HepG2 (cell line): ENCODE measurements at regions not wholly inside any gene's neighbourhood (a gene's known extent, or its start where the extent isn't known, plus 50 kb on each side); places are given as distances from the start of the nearest gene placed in this dataset.

Source experiments
- ATAC-seq: fragments of 200-7000 bp; cut with Tn5 transposase; 3 replicates; pipeline ENCODE4 v1.9.1; 2020; ENCODE audit warnings: mild to moderate bottlenecking, moderate library complexity
- BruUV-seq: library from RNA; stranded (reverse); fragments of 400-500 nt; replicated peaks from 2 replicates; lab custom pipeline; 2021; lab: Mats Ljungman, UMichigan
- CTCF ChIA-PET: fragments of 300-600 bp; formaldehyde crosslinking; extraction: SDS; loops from one replicate; lab custom pipeline; 2021; ENCODE audit warnings: low total read pairs, inconsistent platforms, low intra/inter-chr PET ratio; lab: Yijun Ruan, JAX
- POLR2A ChIA-PET: fragments of 350-600 bp; sonication (Branson Sonifier 250); formaldehyde crosslinking; loops from one replicate; lab custom pipeline; 2020; ENCODE audit warnings: antibody characterized with exemption, inconsistent platforms; lab: Yijun Ruan, JAX
- DNase-seq: peaks from one replicate; pipeline ENCODE4 v3.0.0-alpha.2; 2015; ENCODE audit warnings: low spot score
- FAIRE-seq: peaks from 3 replicates; lab custom pipeline; 2011; peaks lifted over from hg19 to GRCh38; lab: Jason Lieb, UNC
- H2AFZ ChIP-seq: one replicate; pipeline ENCODE4 v1.6.1; 2011; ENCODE audit warnings: low read length, inconsistent platforms
- H3K27ac ChIP-seq: fragments of 300-600 bp; 3 replicates; pipeline ENCODE4 v1.8.0; 2011; ENCODE audit warnings: mixed run types, mild to moderate bottlenecking, mixed read lengths, low read length, inconsistent platforms; ENCODE audit not compliant: insufficient read depth; ENCODE audit errors: extremely low read length
- H3K27me3 ChIP-seq, 2 experiments: fragments of 200-600 bp in 1 of 2; 2 replicates in 1 of 2; 3 replicates in 1 of 2; pipeline versions ENCODE4 v1.6.0 to v1.8.0; 2011; ENCODE audit warnings: low read length in 2 of 2, mild to moderate bottlenecking in 2 of 2, moderate library complexity in 2 of 2, inconsistent platforms in 1 of 2; ENCODE audit not compliant: insufficient read depth in 2 of 2, control insufficient read depth in 1 of 2
- H3K36me3 ChIP-seq, 2 experiments: fragments of 200-600 bp in 1 of 2; replicated peaks in 1 of 2; 2 replicates in 1 of 2; 3 replicates in 1 of 2; pipeline versions ENCODE4 v1.5.1 to v1.8.0; 2011; ENCODE audit warnings: low read length in 2 of 2, inconsistent platforms in 1 of 2; ENCODE audit not compliant: insufficient read depth in 2 of 2, control insufficient read depth in 1 of 2
- H3K4me1 ChIP-seq: 2 replicates; pipeline ENCODE4 v1.5.1; 2012; ENCODE audit warnings: low read length, inconsistent platforms; ENCODE audit not compliant: insufficient read depth
- H3K4me2 ChIP-seq: 2 replicates; pipeline ENCODE4 v1.6.0; 2011; ENCODE audit warnings: low read depth, low read length, inconsistent platforms
- H3K4me3 ChIP-seq, 3 experiments: fragments of 200-600 bp in 1 of 3; sonication (generic), shearing (Covaris generic) in 1 of 3; replicated peaks in 1 of 3; 2 replicates each; pipeline ENCODE4 v1.5.1; 2011 to 2016; ENCODE audit warnings: low read length in 3 of 3, inconsistent platforms in 2 of 3, low read depth in 2 of 3, mild to moderate bottlenecking in 2 of 3, control low read depth in 1 of 3, mixed read lengths in 1 of 3; ENCODE audit not compliant: insufficient read depth in 1 of 3
- H3K79me2 ChIP-seq: one replicate; pipeline ENCODE4 v1.6.1; 2011; ENCODE audit warnings: low read length, inconsistent platforms; ENCODE audit not compliant: insufficient read depth
- H3K9ac ChIP-seq: 2 replicates; pipeline ENCODE4 v1.6.0; 2011; ENCODE audit warnings: mild to moderate bottlenecking, low read depth, low read length, inconsistent platforms; ENCODE audit not compliant: insufficient read depth
- H3K9me3 ChIP-seq: 2 replicates; pipeline ENCODE4 v1.5.1; 2012; ENCODE audit warnings: mild to moderate bottlenecking, low read length
- H4K20me1 ChIP-seq: 2 replicates; pipeline ENCODE4 v1.6.0; 2011; ENCODE audit warnings: inconsistent platforms, mild to moderate bottlenecking, low read length, moderate library complexity; ENCODE audit not compliant: insufficient read depth
- HIVEP1 ChIP-seq: sonication (generic); formaldehyde crosslinking; IDR thresholded peaks from 2 replicates; pipeline ENCODE4 v1.4.0; 2020; ENCODE audit warnings: mild to moderate bottlenecking, missing genetic modification reagents
- KDM6A ChIP-seq: IDR thresholded peaks from 2 replicates; pipeline ENCODE4 v1.6.1; 2016; ENCODE audit warnings: low read depth
- LBX2 ChIP-seq: sonication (generic); formaldehyde crosslinking; IDR thresholded peaks from 2 replicates; pipeline ENCODE4 v1.5.0; 2020; ENCODE audit warnings: missing genetic modification reagents, mild to moderate bottlenecking, borderline replicate concordance
- NPAS2 ChIP-seq: sonication (generic); formaldehyde crosslinking; IDR thresholded peaks from 2 replicates; pipeline ENCODE4 v1.8.0; 2022; ENCODE audit warnings: mild to moderate bottlenecking, missing genetic modification reagents, borderline replicate concordance
- SATB2 ChIP-seq: sonication (generic); formaldehyde crosslinking; IDR thresholded peaks from 2 replicates; pipeline ENCODE4 v1.5.0; 2020; ENCODE audit warnings: missing genetic modification reagents
- SYNCRIP ChIP-seq: fragments of 200-400 bp; formaldehyde crosslinking; IDR thresholded peaks from 2 replicates; pipeline ENCODE4 v1.6.1; 2018; ENCODE audit warnings: mild to moderate bottlenecking, low read depth, low read length; ENCODE audit not compliant: insufficient read depth
- ZMYM3 ChIP-seq: sonication (generic); formaldehyde crosslinking; IDR thresholded peaks from 2 replicates; pipeline ENCODE4 v1.5.1; 2020; ENCODE audit warnings: mild to moderate bottlenecking, missing genetic modification reagents
- ZNF12 ChIP-seq: sonication (generic); formaldehyde crosslinking; IDR thresholded peaks from 2 replicates; pipeline ENCODE4 v1.5.0; 2020; ENCODE audit warnings: missing genetic modification reagents
- ZNF207 ChIP-seq: fragments of 450-650 bp; IDR thresholded peaks from 2 replicates; pipeline ENCODE4 v1.6.1; 2016; ENCODE audit warnings: antibody characterized with exemption, borderline replicate concordance
- ZNF280B ChIP-seq: sonication (generic); formaldehyde crosslinking; IDR thresholded peaks from 2 replicates; pipeline ENCODE4 v1.5.0; 2020; ENCODE audit warnings: missing genetic modification reagents, mild to moderate bottlenecking, borderline replicate concordance
- ZNF547 ChIP-seq: sonication (generic); formaldehyde crosslinking; IDR thresholded peaks from 2 replicates; pipeline ENCODE4 v1.5.1; 2020; ENCODE audit warnings: mild to moderate bottlenecking, missing genetic modification reagents
- ZNF607 ChIP-seq: sonication (generic); formaldehyde crosslinking; IDR thresholded peaks from 2 replicates; pipeline ENCODE4 v1.5.1; 2020; ENCODE audit warnings: missing genetic modification reagents, mild to moderate bottlenecking, borderline replicate concordance
- WGBS: methylation state at CpG from one replicate; pipeline ENCODE4 v1.1.6; 2017; ENCODE audit warnings: low lambda C conversion rate; 5-methylcytosine and 5-hydroxymethylcytosine counted together
- in situ Hi-C: cut with HindIII; loops from 2 replicates; pipeline ENCODE4 v1.10.0; 2017; ENCODE audit warnings: low pct_unique_long_range_greater_than_20kb; ENCODE audit not compliant: extremely low pct_ligation_motif_present
- intact Hi-C: fragments of 100-400 bp; cut with micrococcal nuclease; formaldehyde crosslinking; loops from one replicate; pipeline ENCODE4 v1.10.0; 2022; ENCODE audit not compliant: unreplicated experiment

GRCh38 chr9:82682431-82682830 lies 380.5 kb downstream of the RASEF start:
- intact Hi-C loops: no loop called here
- ATAC-seq (no peak), FAIRE-seq (no peak), DNase-seq (no peak)
- TF ChIP-seq LBX2 (CRISPR knock-in tag) (no peak), ZNF207 (no peak), ZNF280B (CRISPR knock-in tag) (no peak), ZNF607 (CRISPR knock-in tag) (no peak), ZNF547 (no peak), NPAS2 (no peak), SYNCRIP (no peak), HIVEP1 (no peak), SATB2 (CRISPR knock-in tag) (no peak), KDM6A (CRISPR knock-in tag) (no peak), ZNF12 (CRISPR knock-in tag) (no peak), ZMYM3 (CRISPR knock-in tag) (no peak)
- no peaks in the 10 kb centered on the region for H4K20me1 ChIP-seq
- ChIA-PET POLR2A (no interaction called here), CTCF (no interaction called here)
- no peaks in the 10 kb centered on the region for H3K9me3 ChIP-seq
- H3K36me3 ChIP-seq: no peaks in the 10 kb centered on the region
- no peak overlapping the region for H3K27ac ChIP-seq
- H3K27me3 ChIP-seq: no peaks in the 10 kb centered on the region
- no CpG with 5 or more reads among the region's 2 CpGs for WGBS
- no peaks in the 10 kb centered on the region for H3K4me1 ChIP-seq
- no peak overlapping the region for H3K4me2 ChIP-seq
- no TSS peak for BruUV-seq
- no peaks in the 10 kb centered on the region for H3K79me2 ChIP-seq
- no peak overlapping the region for H3K4me3 ChIP-seq
- H2AFZ ChIP-seq: no peak overlapping the region
- H3K9ac ChIP-seq: no peak overlapping the region
- in situ Hi-C loops: no loop called here
